Ascending aorta (tissue), 2 donors: ENCODE measurements at regions not wholly inside any gene's neighbourhood (a gene's known extent, or its start where the extent isn't known, plus 50 kb on each side); places are given as distances from the start of the nearest gene placed in this dataset.

Experiments used
- DNase-seq, 2 donors: peaks; one replicate each; pipeline ENCODE4 v3.0.0-alpha.2; 2019; ENCODE audit warnings: low spot score in 2 of 2
- H3K27ac ChIP-seq, 2 donors: fragments of 200-600 bp; sonication (generic); one replicate each; pipeline ENCODE4 v1.5.1; 2016 to 2017; ENCODE audit warnings: mild to moderate bottlenecking in 1 of 2
- H3K27me3 ChIP-seq: fragments of 200-600 bp; sonication (generic); one replicate; pipeline ENCODE4 v1.5.1; 2017
- H3K36me3 ChIP-seq, 2 donors: fragments of 200-600 bp; sonication (generic); one replicate each; pipeline ENCODE4 v1.5.1; 2016
- H3K4me1 ChIP-seq, 2 donors: fragments of 200-600 bp; sonication (generic); one replicate each; pipeline ENCODE4 v1.5.1; 2016 to 2017; ENCODE audit warnings: mild to moderate bottlenecking in 1 of 2
- H3K4me3 ChIP-seq, 2 donors: fragments of 200-600 bp; sonication (generic); one replicate each; pipeline ENCODE4 v1.5.1; 2016 to 2017; ENCODE audit warnings: mild to moderate bottlenecking in 1 of 2
- H3K9me3 ChIP-seq, 2 donors: fragments of 200-600 bp; sonication (generic); one replicate each; pipeline ENCODE4 v1.5.1; 2016
- intact Hi-C: fragments of 100-400 bp; cut with DNase I; formaldehyde crosslinking; loops from one replicate; pipeline ENCODE4 v1.15.1; 2023
- TF ChIP-seq, protein P1 (sequence below), 3 experiments: fragments of 200-600 bp in 2 of 3; fragments of 450-650 bp in 1 of 3; sonication (generic) in 2 of 3; IDR thresholded peaks; one replicate each; pipeline ENCODE4 v1.5.1; 2016 to 2019; ENCODE audit warnings: antibody characterized with exemption in 3 of 3, mild to moderate bottlenecking in 1 of 3, moderate library complexity in 1 of 3

GRCh38 chr1:90386899-90387720 lies 330.0 kb downstream of the BARHL2 start:
- Histone ChIP-seq H3K4me1 (peaks cover 0 to 8% of the 10 kb centered on the region in 2 donors), H3K4me3 (no peak overlapping the region), H3K36me3 (no peaks in the 10 kb centered on the region), H3K27me3 (no peaks in the 10 kb centered on the region), H3K9me3 (no peaks in the 10 kb centered on the region), H3K27ac (peak overlapping the region; percentile 48 to 62)
- DNase-seq = no peak
- TF ChIP-seq, protein P1, sequence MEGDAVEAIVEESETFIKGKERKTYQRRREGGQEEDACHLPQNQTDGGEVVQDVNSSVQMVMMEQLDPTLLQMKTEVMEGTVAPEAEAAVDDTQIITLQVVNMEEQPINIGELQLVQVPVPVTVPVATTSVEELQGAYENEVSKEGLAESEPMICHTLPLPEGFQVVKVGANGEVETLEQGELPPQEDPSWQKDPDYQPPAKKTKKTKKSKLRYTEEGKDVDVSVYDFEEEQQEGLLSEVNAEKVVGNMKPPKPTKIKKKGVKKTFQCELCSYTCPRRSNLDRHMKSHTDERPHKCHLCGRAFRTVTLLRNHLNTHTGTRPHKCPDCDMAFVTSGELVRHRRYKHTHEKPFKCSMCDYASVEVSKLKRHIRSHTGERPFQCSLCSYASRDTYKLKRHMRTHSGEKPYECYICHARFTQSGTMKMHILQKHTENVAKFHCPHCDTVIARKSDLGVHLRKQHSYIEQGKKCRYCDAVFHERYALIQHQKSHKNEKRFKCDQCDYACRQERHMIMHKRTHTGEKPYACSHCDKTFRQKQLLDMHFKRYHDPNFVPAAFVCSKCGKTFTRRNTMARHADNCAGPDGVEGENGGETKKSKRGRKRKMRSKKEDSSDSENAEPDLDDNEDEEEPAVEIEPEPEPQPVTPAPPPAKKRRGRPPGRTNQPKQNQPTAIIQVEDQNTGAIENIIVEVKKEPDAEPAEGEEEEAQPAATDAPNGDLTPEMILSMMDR (IDR thresholded peaks at IDR 0.05) = no peak
- intact Hi-C loops = loop anchor here (5.0 kb wide), 1 partner anchor 125 kb away; no protein-coding TSS in a partner anchor

- intact Hi-C loops = no loop called here
- H3K4me3 ChIP-seq = no peak overlapping the region
- H3K4me1 ChIP-seq = peaks cover 0 to 8% of the 10 kb centered on the region in 2 donors
- TF ChIP-seq, protein P1 (IDR thresholded peaks at IDR 0.05) = no peak
- DNase-seq = no peak
- H3K27me3 ChIP-seq = no peaks in the 10 kb centered on the region
- H3K36me3 ChIP-seq = no peaks in the 10 kb centered on the region
- H3K9me3 ChIP-seq = no peaks in the 10 kb centered on the region
- no peak overlapping the region for H3K27ac ChIP-seq
Observed at GRCh38 chr1:90384193-90384592, 332.9 kb downstream of the BARHL2 start.

DNA sequence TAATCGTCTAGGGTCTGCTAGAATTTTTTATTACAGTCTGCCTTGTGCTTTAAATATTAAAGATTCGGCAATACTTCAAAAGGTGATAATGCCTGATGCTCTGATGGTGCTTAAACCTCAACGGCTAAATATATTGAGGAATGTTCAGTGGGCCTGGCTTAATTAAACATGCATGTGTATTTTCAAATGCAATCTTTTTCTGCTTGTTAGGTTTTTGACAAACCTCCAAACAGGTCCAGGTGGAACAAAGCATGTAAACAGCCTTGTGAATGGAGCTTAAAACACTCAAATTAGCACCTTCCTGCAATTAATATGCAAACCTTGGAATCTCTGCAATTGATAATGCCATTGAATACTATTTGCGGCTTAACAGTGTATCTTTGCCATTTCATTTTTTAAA lies 334.9 kb downstream of the BARHL2 start:
- intact Hi-C loops = no loop called here
- H3K9me3 ChIP-seq = no peaks in the 10 kb centered on the region
- H3K4me3 ChIP-seq = no peak overlapping the region
- H3K4me1 ChIP-seq = no peaks in the 10 kb centered on the region
- no peaks in the 10 kb centered on the region for H3K27me3 ChIP-seq
- no peaks in the 10 kb centered on the region for H3K36me3 ChIP-seq
- no peak overlapping the region for H3K27ac ChIP-seq
- no peak for DNase-seq
- TF ChIP-seq, protein P1 (IDR thresholded peaks at IDR 0.05) = no peak

- H3K9me3 ChIP-seq = no peaks in the 10 kb centered on the region
- TF ChIP-seq, protein P1 (IDR thresholded peaks at IDR 0.05) = no peak
- intact Hi-C loops = no loop called here
Observed at GRCh38 chr1:90381598-90381997, 335.5 kb downstream of the BARHL2 start.

DNA sequence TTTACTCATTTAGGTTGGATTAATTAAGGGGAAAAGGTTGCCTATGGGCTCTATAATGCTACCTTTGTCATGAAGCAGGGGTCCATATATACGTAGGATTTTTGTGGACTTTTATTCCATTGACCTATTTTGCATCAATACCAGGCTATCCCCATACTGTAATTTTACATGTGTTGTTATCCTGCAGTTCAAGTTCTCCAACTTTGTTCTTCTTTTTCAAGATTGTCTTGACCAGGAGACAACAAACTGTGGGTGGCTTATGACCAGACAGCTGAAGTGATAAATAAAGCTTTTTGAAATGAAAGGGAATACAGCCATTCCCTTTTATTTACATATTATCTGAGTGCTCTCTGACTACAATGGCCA lies 345.7 kb downstream of the BARHL2 start:
- TF ChIP-seq, protein P1 (IDR thresholded peaks at IDR 0.05) = no peak
- H3K36me3 ChIP-seq = no peaks in the 10 kb centered on the region
- H3K9me3 ChIP-seq = no peaks in the 10 kb centered on the region
- no peak overlapping the region for H3K27ac ChIP-seq
- H3K27me3 ChIP-seq = no peaks in the 10 kb centered on the region
- H3K4me1 ChIP-seq = peaks cover 4 to 9% of the 10 kb centered on the region in 2 donors
- H3K4me3 ChIP-seq = no peak overlapping the region
- intact Hi-C loops = no loop called here
- no peak for DNase-seq

More at GRCh38 chr1:90381598-90381997, 335.5 kb downstream of the BARHL2 start:
- Histone ChIP-seq H3K27me3 (no peaks in the 10 kb centered on the region), H3K4me3 (no peak overlapping the region), H3K36me3 (no peaks in the 10 kb centered on the region), H3K27ac (no peak overlapping the region), H3K4me1 (no peaks in the 10 kb centered on the region)
- DNase-seq = no peak
